HUES6 (cell line): ENCODE measurements at regions not wholly inside any gene's neighbourhood (a gene's known extent, or its start where the extent isn't known, plus 50 kb on each side); places are given as distances from the start of the nearest gene placed in this dataset.
"Not testable (repeated sequence)": the region's sequence is repeated elsewhere in the genome, so short reads cannot be mapped to it uniquely, and the experiment has no call there.

Experiments used
- H3K27ac ChIP-seq: 2 replicates; pipeline ENCODE4 v1.7.0; 2013; ENCODE audit warnings: low read depth, mild to moderate bottlenecking, low read length, inconsistent platforms
- H3K27me3 ChIP-seq: 2 replicates; pipeline ENCODE4 v1.6.1; 2013; ENCODE audit warnings: low read length; ENCODE audit not compliant: control insufficient read depth, insufficient read depth
- H3K36me3 ChIP-seq: 2 replicates; pipeline ENCODE4 v1.6.1; 2013; ENCODE audit warnings: low read length; ENCODE audit not compliant: control insufficient read depth, insufficient read depth
- H3K4me1 ChIP-seq: 2 replicates; pipeline ENCODE4 v1.6.1; 2013; ENCODE audit warnings: low read length; ENCODE audit not compliant: control insufficient read depth, insufficient read depth
- H3K4me3 ChIP-seq: 2 replicates; pipeline ENCODE4 v1.5.1; 2013; ENCODE audit warnings: low read depth, low read length
- H3K9ac ChIP-seq: one replicate; pipeline ENCODE4 v1.6.1; 2013; ENCODE audit warnings: mild to moderate bottlenecking, low read length
- H3K9me3 ChIP-seq: 2 replicates; pipeline ENCODE4 v1.6.1; 2013; ENCODE audit warnings: low read depth, low read length; ENCODE audit not compliant: control insufficient read depth, insufficient read depth

DNA sequence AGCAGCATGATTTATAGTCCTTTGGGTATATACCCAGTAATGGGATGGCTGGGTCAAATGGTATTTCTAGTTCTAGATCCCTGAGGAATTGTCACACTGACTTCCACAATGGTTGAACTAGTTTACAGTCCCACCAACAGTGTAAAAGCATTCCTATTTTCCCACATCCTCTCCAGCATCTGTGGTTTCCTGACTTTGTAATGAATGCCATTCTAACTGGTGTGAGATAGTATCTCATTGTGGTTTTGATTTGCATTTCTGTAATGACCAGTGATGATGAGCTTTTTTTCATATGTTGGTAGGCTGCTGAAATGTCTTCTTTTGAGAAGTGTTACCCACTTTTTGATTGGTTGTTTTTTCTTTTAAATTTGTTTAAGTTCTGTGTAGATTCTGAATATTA lies 245.2 kb downstream of the SYT10 start:
- H3K9ac ChIP-seq, H3K36me3 ChIP-seq, H3K27ac ChIP-seq, H3K9me3 ChIP-seq, H3K4me3 ChIP-seq, H3K4me1 ChIP-seq, H3K27me3 ChIP-seq: not testable (repeated sequence)

DNA sequence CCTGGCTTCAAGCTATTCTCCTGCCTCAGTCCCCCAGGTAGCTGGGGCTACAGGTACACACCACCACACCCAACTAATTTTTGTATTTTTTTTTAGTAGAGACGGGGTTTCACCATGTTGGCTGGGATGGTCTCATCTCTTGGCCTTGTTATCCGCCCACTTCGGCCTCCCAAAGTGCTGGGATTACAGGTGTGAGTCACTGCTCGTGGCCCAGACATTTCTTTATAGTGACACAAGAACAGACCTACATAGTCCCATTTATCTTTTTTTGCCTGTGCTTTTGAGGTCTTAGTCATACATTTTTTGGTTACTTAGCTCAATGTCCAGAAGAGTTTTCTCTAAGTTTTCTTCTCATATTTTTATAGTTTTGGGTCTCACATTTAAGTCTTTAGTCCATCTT lies 247.4 kb downstream of the SYT10 start:
- H3K9me3 ChIP-seq: no peaks in the 10 kb centered on the region
- H3K4me1 ChIP-seq: no peaks in the 10 kb centered on the region
- H3K27ac ChIP-seq: no peak overlapping the region
- H3K27me3 ChIP-seq: no peaks in the 10 kb centered on the region
- no peaks in the 10 kb centered on the region for H3K36me3 ChIP-seq
- no peak overlapping the region for H3K4me3 ChIP-seq
- no peak overlapping the region for H3K9ac ChIP-seq

DNA sequence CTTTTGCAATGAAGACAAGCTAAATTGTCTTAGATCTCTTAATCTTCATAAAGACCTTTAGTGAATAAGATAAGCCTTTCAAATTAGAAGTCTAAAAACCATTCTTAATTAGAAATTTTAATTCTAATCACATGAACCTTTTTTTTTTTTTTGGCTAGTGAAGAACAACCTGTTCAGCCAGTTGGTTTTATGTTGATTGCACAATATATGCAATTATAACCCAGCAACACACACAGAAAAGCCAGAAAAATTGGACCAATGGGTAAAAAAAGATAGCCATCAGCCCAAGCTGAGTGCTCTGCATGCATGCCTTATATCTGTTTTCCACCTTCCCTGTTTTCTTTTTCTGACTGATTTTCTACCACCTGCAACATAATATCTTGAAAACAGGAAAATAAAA lies 252.2 kb downstream of the SYT10 start:
- H3K4me3 ChIP-seq: no peak overlapping the region
- no peak overlapping the region for H3K27ac ChIP-seq
- no peak overlapping the region for H3K9ac ChIP-seq
- no peaks in the 10 kb centered on the region for H3K36me3 ChIP-seq
- H3K4me1 ChIP-seq: no peaks in the 10 kb centered on the region
- H3K9me3 ChIP-seq: peaks cover 4% of the 10 kb centered on the region
- H3K27me3 ChIP-seq: no peaks in the 10 kb centered on the region

- H3K9me3 ChIP-seq: peaks cover 9% of the 10 kb centered on the region
- no peaks in the 10 kb centered on the region for H3K4me1 ChIP-seq
- H3K4me3 ChIP-seq: no peak overlapping the region
Observed at GRCh38 chr12:33184161-33184560, 255.5 kb downstream of the SYT10 start.

GRCh38 chr12:33182485-33182884 lies 257.1 kb downstream of the SYT10 start:
- Histone ChIP-seq H3K9ac (no peak overlapping the region), H3K36me3 (no peaks in the 10 kb centered on the region), H3K4me1 (no peaks in the 10 kb centered on the region), H3K27me3 (no peaks in the 10 kb centered on the region), H3K4me3 (no peak overlapping the region), H3K9me3 (peaks cover 9% of the 10 kb centered on the region), H3K27ac (no peak overlapping the region)

More at GRCh38 chr12:33184161-33184560, 255.5 kb downstream of the SYT10 start:
- no peak overlapping the region for H3K9ac ChIP-seq
- H3K36me3 ChIP-seq: no peaks in the 10 kb centered on the region
- H3K27me3 ChIP-seq: no peaks in the 10 kb centered on the region
- no peak overlapping the region for H3K27ac ChIP-seq

GRCh38 chr12:33180918-33181317 lies 258.7 kb downstream of the SYT10 start:
- Histone ChIP-seq H3K27me3 (no peaks in the 10 kb centered on the region), H3K4me1 (no peaks in the 10 kb centered on the region), H3K36me3 (no peaks in the 10 kb centered on the region), H3K9ac (no peak overlapping the region), H3K27ac (no peak overlapping the region), H3K9me3 (peaks cover 5% of the 10 kb centered on the region; the same call in 1 of the 2 replicates), H3K4me3 (no peak overlapping the region)

GRCh38 chr12:33166260-33166659 lies 269.7 kb upstream of the PKP2 start:
- not testable (repeated sequence) for H3K4me3 ChIP-seq, H3K27me3 ChIP-seq, H3K4me1 ChIP-seq, H3K27ac ChIP-seq, H3K9ac ChIP-seq, H3K9me3 ChIP-seq, H3K36me3 ChIP-seq

DNA sequence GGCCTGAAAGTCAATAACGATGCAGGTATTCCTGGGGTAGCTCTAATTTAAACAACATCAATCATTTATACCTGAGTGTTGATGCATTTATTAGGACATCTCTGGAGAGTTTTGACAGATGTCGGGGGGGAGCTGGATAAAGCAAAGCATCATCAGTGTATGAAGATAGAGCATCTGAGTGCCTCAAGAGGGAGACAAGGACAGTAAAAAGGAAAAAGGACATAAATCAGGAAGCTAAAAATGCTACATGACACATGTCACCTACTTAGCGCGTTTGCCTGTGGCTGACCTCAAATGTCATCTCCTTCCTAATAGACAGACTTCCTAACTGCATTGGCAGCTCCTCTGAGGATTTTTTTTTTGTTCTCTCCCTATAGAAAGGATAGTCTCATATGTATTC lies 259.5 kb upstream of the PKP2 start:
- no peaks in the 10 kb centered on the region for H3K4me1 ChIP-seq
- no peaks in the 10 kb centered on the region for H3K27me3 ChIP-seq
- no peak overlapping the region for H3K9ac ChIP-seq
- H3K27ac ChIP-seq: no peak overlapping the region
- H3K4me3 ChIP-seq: no peak overlapping the region
- H3K36me3 ChIP-seq: no peaks in the 10 kb centered on the region
- H3K9me3 ChIP-seq: peaks cover 14% of the 10 kb centered on the region; the same call in 1 of the 2 replicates

GRCh38 chr12:33147292-33147691 lies 250.7 kb upstream of the PKP2 start:
- not testable (repeated sequence) for H3K36me3 ChIP-seq, H3K27me3 ChIP-seq, H3K4me3 ChIP-seq, H3K9ac ChIP-seq, H3K27ac ChIP-seq, H3K4me1 ChIP-seq
- H3K9me3 ChIP-seq: peaks cover 11% of the 10 kb centered on the region; the same call in 1 of the 2 replicates

- Histone ChIP-seq H3K9ac (no peak overlapping the region), H3K9me3 (no peaks in the 10 kb centered on the region), H3K4me1 (no peaks in the 10 kb centered on the region), H3K4me3 (no peak overlapping the region), H3K27me3 (no peaks in the 10 kb centered on the region), H3K27ac (no peak overlapping the region), H3K36me3 (no peaks in the 10 kb centered on the region)
Observed at GRCh38 chr12:33129500-33129899, 232.9 kb upstream of the PKP2 start.

GRCh38 chr12:33125755-33126154 lies 229.2 kb upstream of the PKP2 start:
- no peak overlapping the region for H3K4me3 ChIP-seq
- H3K36me3 ChIP-seq: no peaks in the 10 kb centered on the region
- H3K27me3 ChIP-seq: no peaks in the 10 kb centered on the region
- no peaks in the 10 kb centered on the region for H3K4me1 ChIP-seq
- H3K9me3 ChIP-seq: no peaks in the 10 kb centered on the region
- H3K9ac ChIP-seq: no peak overlapping the region
- H3K27ac ChIP-seq: no peak overlapping the region

DNA sequence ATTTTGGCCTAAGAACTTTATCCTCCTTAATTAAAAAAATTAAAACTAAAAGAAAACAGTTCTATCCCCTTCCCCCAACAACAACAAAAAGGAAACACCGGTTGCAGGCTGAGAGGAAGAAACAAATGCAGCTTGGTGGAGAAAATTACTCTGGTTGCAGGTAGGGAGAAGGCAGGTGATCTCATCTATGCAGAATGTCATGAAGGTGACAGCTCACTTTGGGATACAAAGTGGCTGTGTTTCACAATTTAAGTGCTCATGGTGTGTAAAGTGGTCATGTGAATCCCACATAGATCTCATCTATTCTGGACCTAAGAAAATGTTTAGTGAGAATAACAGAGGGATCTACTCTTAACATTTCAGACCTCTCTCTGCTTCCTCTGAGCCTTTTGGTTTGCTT lies 219.7 kb upstream of the PKP2 start:
- H3K36me3 ChIP-seq: no peaks in the 10 kb centered on the region
- 0 out of 2 replicates have a peak overlapping the region, but pooled peaks have one; percentile 35 for H3K27ac ChIP-seq
- H3K4me3 ChIP-seq: no peak overlapping the region
- no peaks in the 10 kb centered on the region for H3K27me3 ChIP-seq
- no peak overlapping the region for H3K9ac ChIP-seq
- peaks cover 21% of the 10 kb centered on the region for H3K4me1 ChIP-seq
- H3K9me3 ChIP-seq: no peaks in the 10 kb centered on the region; the same call in 1 of the 2 replicates
